Activated CD4-positive, CD25-positive, alpha-beta regulatory T cell treated with anti-CD3 and anti-CD28 coated beads, Interleukin-2, amount 50 U/mL, for 16 hours (primary cell): ENCODE measurements at regions not wholly inside any gene's neighbourhood (a gene's known extent, or its start where the extent isn't known, plus 50 kb on each side); places are given as distances from the start of the nearest gene placed in this dataset.
"Not testable (repeated sequence)": the region's sequence is repeated elsewhere in the genome, so short reads cannot be mapped to it uniquely, and the experiment has no call there.

ENCODE experiments used
- DNase-seq: peaks from one replicate; pipeline ENCODE4 v3.0.0-alpha.2; 2020; ENCODE audit warnings: low read depth, low spot score

GRCh38 chr15:20010759-20011158 is 530.8 kb downstream of the GOLGA6L6 start:
- not testable (repeated sequence) for DNase-seq

GRCh38 chr15:20009619-20010018 is 532.0 kb downstream of the GOLGA6L6 start:
- DNase-seq, result not testable (repeated sequence)

GRCh38 chr15:20007338-20007737 is 534.3 kb downstream of the GOLGA6L6 start:
- not testable (repeated sequence) for DNase-seq

GRCh38 chr15:20003471-20003870 is 538.1 kb downstream of the GOLGA6L6 start:
- DNase-seq, result not testable (repeated sequence)

GRCh38 chr15:20002560-20002959 is 539.0 kb downstream of the GOLGA6L6 start:
- DNase-seq, result not testable (repeated sequence)

GRCh38 chr15:19996574-19997194 is 544.9 kb downstream of the GOLGA6L6 start:
- not testable (repeated sequence) for DNase-seq

GRCh38 chr15:19995296-19995695 is 546.3 kb downstream of the GOLGA6L6 start:
- not testable (repeated sequence) for DNase-seq

GRCh38 chr15:19992428-19992827 is 549.2 kb downstream of the GOLGA6L6 start:
- DNase-seq, result no peak

- DNase-seq, result no peak
Measured at GRCh38 chr15:19988094-19988660, 553.4 kb downstream of the GOLGA6L6 start.

GRCh38 chr15:19987389-19988048 is 554.1 kb downstream of the GOLGA6L6 start:
- no peak for DNase-seq

- no peak for DNase-seq
Measured at GRCh38 chr15:19984101-19984500, 557.5 kb downstream of the GOLGA6L6 start.

- no peak for DNase-seq
Measured at GRCh38 chr15:19974998-19975397, 566.6 kb downstream of the GOLGA6L6 start.

GRCh38 chr15:19973718-19974117 is 567.9 kb downstream of the GOLGA6L6 start:
- DNase-seq, result no peak

- not testable (repeated sequence) for DNase-seq
Measured at GRCh38 chr15:19972582-19972981, 569.0 kb downstream of the GOLGA6L6 start.

GRCh38 chr15:19965574-19965973 is 576.0 kb downstream of the GOLGA6L6 start:
- DNase-seq, result not testable (repeated sequence)

GRCh38 chr15:19964480-19964879 is 577.1 kb downstream of the GOLGA6L6 start:
- not testable (repeated sequence) for DNase-seq

GRCh38 chr15:19956124-19956796 is 585.3 kb downstream of the GOLGA6L6 start:
- no peak for DNase-seq

GRCh38 chr15:19944261-19944888 is 597.2 kb downstream of the GOLGA6L6 start:
- no peak for DNase-seq

GRCh38 chr15:19943515-19943914 is 598.1 kb downstream of the GOLGA6L6 start:
- DNase-seq, result no peak

GRCh38 chr15:19903281-19903680 is 638.3 kb downstream of the GOLGA6L6 start:
- DNase-seq, result not testable (repeated sequence)

- not testable (repeated sequence) for DNase-seq
Measured at GRCh38 chr15:19902388-19902787, 639.2 kb downstream of the GOLGA6L6 start.

- DNase-seq, result not testable (repeated sequence)
Measured at GRCh38 chr15:19901414-19901813, 640.2 kb downstream of the GOLGA6L6 start.
